GM12873 (cell line): ENCODE measurements at regions not wholly inside any gene's neighbourhood (a gene's known extent, or its start where the extent isn't known, plus 50 kb on each side); places are given as distances from the start of the nearest gene placed in this dataset.

Source experiments
- CTCF ChIP-seq: IDR thresholded peaks from 2 replicates; pipeline ENCODE4 v1.5.1; 2012; ENCODE audit warnings: low read depth, mild to moderate bottlenecking, moderate library complexity, low read length, control low read depth; ENCODE audit not compliant: insufficient read depth; ENCODE audit errors: missing control alignments

GRCh38 chr7:3242398-3242972, 58.6 kb upstream of the SDK1 start:
- no peak for TF ChIP-seq CTCF

- TF ChIP-seq CTCF: no peak
Observed at GRCh38 chr7:3243256-3243655, 57.8 kb upstream of the SDK1 start.

- TF ChIP-seq CTCF: no peak
Observed at GRCh38 chr7:3243680-3244079, 57.4 kb upstream of the SDK1 start.

- TF ChIP-seq CTCF: no peak
Observed at GRCh38 chr7:3244241-3244814, 56.7 kb upstream of the SDK1 start.

GRCh38 chr7:3245077-3245476, 56.0 kb upstream of the SDK1 start:
- TF ChIP-seq CTCF: no peak

- TF ChIP-seq CTCF: no peak
Observed at GRCh38 chr7:3245721-3246120, 55.3 kb upstream of the SDK1 start.

GRCh38 chr7:3246127-3246526, 54.9 kb upstream of the SDK1 start:
- TF ChIP-seq CTCF: no peak
